Hematopoietic multipotent progenitor cell treated with erythropoietin and hydrocortisone succinate and interleukin-3 and kit ligand, for 4 days (in vitro differentiated cells): ENCODE measurements at regions not wholly inside any gene's neighbourhood (a gene's known extent, or its start where the extent isn't known, plus 50 kb on each side); places are given as distances from the start of the nearest gene placed in this dataset.

ENCODE experiments used
- DNase-seq: peaks from one replicate; pipeline ENCODE4 v3.0.0-alpha.2; 2015

DNA sequence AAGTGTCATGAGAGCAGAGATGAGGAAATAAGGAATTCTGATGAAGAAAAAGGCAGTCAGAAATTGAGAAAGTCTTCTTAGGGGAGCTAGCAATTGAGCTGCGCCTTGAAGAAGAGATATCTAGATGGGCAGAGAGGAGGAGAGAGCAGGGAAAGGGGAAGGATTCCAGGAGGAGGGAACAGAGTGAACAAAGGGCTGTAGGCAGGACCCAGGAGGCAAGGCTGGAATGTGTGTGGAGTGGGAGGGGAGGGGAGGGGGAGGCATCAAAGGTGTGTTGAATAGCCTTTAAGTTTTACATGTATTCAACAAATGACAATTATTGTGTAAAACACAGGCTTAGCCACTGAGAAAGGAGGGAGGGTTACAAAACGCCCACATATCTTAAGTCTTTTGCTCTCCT is 164.5 kb downstream of the TDRD15 start:
- no peak for DNase-seq

DNA sequence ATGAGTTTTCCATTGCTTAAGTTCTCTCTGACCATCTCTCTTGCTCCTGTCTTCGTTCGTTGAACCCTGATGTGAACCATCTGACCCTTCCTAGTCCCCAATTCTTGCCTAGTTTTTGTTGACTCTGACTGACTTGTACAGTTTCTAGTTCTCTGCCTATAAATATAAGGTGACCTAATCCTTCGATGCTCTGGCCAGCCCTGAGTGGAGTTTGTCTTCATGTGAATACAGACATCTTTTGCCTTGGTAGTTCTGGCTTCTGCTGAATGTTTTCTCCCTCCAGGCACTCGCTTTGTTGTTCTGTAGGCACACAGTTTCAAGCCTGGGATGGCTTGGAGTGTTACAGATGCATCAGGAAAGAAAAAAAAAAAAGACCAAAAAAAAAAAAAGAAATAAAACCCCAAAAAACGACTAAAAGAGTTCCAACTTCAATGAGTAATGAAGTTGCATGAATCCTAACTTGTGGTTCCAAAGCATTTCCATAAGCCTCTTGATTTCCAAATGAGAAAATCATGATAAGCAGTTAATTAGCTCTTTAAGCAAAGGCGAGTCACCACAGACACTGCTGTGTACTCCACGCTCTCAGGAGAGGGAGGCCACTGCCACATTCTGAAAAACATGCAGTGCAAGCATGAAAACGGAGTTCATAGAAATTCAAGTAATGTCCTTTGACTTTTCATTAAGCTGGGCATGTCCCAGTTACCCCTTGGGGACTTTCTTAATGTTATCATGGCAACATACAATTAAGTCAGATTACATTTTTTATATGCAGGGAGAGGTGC is 165.2 kb downstream of the TDRD15 start:
- no peak for DNase-seq

DNA sequence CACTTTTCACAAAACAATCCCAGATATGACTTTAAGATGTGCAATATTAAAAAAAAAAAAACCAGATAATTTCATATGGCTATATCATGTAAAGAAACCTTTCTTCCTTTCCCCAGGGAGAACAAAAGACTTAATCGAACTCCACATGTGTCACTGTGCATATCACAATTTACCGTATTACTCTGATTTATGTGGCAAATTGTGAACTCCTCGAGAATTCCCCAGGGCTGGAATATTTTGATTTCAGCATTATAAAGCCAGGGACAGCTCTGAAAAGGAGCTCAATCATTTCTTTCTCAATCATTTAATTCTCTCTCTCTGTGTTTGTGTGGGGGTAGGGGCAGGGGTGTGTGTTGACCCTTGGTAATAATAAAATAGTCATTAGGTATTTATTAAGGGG is 165.8 kb downstream of the TDRD15 start:
- no peak for DNase-seq

DNA sequence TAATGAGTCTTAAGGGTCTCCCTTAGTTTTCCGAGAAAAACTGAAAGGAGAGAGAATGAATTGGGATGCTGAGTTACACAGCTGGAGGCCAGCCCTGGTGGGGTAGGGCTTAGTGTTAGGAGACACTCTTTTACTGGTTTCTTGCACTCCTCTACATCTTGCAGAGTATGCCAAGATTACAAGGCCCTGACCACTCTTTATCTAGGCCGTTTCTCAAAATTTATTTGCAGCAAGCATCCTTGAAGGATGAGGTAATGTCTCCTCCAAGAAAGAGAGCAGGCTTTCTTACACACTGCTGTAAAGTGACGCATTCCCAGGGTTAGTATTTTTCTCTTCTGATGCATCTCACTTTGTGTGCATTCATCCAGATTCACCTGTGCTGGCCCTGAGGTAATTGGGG is 166.2 kb downstream of the TDRD15 start:
- no peak for DNase-seq

DNA sequence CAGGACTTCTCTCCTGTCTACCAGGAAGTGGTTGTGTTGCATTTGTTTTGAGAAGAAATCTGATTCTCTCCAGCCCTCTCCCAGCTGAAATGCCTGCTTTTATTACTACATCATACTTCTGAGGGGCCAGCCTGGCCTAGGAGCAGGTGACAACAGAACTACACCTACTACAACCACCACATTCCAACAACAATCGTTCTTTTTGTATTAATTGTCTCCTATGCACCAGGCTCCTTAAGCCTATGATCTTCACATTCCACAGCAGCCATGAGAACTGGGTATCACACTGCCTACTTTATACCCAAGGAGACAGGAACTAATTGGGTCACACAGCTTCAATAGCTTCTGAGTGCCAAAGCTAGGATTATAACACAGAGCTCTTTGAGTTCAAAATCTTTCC is 167.7 kb downstream of the TDRD15 start:
- DNase-seq: no peak

DNA sequence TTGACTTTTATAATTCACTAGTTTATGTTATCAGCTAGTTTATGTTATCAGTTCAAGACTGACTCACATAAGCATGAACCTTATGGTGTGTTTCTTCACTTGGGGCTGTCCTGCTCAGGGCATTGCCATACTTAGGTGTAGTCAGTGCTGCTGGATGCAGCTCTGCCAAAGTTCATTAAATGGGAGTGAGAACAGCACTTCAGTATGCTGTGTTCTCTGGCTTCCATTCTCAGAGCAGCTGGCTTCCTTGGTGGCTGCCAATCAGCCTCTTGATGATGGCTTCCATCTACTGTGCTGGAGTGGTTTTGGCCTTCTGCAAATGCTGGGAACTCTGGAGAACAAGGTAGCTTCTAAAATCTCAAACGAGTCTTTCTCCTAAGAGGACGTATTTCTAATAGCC is 170.7 kb downstream of the TDRD15 start:
- DNase-seq: no peak

DNA sequence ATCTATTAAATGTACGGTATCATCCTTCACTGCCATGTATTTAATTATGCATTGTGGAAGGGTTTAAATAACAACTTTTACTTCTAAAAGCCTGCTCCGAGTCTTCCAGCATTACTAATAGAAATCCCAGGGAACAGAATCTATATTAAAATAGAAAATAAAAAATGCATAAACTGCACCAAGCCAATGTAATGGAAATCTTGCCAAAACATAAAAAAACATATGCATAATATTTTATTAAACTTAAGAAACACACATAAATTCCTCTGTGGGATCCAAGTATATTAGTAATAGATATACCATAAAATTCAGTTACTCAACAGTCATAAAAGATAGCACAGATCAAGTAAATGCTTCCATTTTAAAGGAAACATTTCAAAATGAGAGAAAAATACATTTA is 175.6 kb downstream of the TDRD15 start:
- DNase-seq: no peak

DNA sequence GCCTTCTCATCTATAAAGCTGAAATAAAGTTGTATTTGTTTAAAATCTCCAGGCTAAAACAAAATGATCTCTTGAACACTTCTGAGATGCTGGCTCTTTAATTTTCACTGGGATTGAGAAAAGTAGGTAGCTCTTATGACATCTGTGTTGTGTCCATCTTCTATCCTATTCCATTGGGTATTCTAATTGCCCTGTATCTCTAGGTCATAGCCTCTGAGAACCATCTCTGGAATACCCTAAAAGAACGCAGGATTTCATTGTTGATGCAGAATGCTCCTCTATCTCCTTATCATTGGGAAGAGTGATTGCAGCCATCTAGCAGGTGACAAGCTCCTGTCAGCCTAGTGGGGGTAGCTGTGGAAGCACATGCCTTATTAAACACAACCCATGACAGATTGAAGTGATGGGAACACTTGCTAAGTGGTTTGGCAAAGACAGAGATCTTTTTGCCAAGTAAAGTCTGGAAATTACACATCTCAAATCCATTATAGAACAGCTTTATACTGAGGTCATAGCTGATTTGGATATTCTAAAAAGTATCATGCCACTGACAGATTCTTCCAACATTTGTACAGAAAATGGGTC is 178.2 kb downstream of the TDRD15 start:
- no peak for DNase-seq

DNA sequence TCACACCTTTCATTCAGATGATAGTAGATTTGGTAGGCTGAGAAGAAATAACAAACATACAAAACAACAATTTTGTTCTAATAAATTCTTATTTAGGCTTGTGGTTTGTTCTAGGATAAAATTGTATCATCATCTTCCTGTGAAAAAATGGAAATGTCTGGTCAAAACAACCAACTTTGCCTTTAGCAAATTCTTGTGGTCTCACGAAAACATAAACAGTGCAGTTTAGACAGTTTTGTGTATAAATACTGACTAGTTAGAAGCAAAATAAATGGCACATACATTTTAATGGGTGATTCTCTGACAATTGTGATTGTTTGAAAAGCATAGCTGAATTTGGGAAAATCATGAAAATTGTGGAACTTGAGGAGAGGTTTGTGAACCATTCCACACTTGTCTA is 180.1 kb downstream of the TDRD15 start:
- no peak for DNase-seq

DNA sequence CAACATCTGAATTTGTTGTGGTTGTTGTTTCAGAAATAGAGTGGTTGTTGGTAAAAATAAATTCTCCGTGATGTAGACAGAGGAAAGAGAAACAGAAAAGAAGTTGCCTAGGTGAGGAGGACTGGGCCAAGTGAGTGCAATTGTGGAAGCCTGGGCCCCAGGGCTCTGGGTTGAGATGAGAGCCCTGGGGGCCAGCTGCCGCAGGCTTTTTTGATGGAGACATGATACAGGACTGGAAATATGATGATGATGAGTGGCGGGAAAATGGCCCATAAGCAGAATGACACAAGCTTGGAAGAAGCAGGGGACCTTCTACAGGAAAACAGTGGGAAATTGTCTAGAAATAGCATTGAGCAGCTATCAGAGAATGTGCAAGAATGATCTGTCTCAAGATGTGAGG is 181.8 kb downstream of the TDRD15 start:
- DNase-seq: no peak

DNA sequence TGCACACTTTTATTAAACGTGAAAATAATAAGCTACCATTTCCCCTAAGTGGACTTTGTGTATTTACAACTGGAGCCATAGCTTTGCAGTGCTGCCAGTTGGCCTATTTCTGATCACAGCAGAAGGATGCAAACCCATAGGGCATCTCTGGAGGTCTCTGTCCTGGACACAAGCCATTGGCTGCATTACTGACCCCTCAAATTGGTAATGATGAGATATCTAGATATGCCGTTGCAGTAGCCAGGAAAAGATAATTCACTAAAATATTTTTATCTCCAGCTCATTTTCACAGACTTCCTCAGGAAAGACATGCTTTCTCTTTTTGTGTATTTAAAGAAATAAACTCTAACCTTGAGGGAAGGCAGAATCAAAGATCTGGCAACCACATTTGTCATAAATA is 182.5 kb downstream of the TDRD15 start:
- no peak for DNase-seq

DNA sequence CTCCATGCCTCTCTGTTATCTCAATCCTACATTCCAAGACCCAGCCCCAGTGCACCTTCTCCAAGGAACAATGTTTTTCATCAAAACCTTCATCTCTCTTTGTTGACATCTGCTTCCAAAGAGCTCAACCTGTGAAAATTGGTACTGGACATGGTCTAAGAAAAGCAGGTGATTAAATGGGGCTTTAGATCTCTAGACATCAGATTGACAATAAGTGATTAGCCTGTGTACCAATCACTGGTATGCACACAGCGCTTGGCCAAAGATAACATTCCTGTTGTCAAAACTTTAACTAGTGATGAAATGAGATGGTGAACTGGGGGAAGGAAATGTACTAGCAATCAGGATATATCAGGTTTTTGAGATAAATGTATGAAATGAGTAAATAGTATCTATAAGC is 183.3 kb downstream of the TDRD15 start:
- no peak for DNase-seq

DNA sequence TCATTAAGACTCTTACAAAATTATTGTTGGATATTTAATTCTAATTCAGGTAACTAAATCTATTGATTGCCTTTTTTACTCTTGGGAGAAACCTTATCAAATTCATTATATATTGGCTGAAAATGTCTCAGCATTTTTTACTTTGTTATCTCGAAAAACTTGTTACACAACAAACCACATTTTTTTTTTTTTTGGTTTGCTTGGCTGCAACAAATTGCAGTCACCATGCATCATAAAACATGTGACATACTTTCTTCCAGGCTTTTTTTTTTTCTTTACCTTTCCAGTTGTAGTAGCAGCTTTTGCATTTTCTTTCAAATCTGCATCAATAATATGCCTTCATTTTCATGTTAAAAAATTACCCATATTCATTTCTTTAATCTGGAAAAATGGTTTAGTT is 186.7 kb downstream of the TDRD15 start:
- DNase-seq: peak; percentile 37

DNA sequence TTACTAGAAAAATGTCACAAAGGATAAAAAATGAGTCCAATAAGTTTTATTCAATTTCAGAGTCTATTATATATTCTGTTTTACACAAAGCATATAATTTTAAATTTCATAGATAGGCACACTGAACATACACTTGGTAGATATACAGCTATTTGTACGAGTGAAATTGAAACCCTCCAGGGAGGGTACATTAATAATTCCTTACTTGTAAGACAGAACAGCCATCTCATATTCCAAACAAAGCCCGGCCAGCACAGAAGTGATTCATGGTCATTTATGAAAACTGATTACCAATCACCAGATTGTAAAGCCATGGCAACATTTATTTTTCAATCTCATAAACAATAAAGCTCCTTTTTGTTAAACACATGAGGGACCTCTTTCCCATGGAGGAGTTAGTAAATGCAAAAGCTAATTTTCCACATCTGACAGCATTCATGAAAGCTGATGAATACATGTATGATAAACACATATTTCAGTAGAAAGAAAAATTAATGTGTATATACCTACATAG is 190.6 kb downstream of the TDRD15 start:
- no peak for DNase-seq

DNA sequence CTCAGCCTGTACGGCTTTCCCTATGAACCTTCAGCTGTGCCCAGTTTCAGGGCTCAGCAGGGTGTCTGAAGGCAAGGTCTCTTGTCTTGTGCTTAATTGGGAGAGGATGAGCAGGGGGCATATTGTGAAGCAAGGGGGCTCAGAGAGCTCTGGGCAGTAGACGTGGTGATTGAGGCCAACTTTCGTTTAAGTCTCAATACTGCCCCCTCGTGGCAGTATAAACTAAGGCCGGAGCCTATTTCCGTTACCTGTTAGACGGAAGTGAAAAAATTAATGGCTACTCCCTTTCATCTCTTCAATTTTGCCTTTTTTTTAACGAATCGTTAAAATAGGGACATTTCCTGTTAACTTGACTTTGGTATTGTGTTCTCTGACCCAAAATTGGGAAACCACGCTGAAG is 193.4 kb downstream of the TDRD15 start:
- DNase-seq: peak; percentile 79

DNA sequence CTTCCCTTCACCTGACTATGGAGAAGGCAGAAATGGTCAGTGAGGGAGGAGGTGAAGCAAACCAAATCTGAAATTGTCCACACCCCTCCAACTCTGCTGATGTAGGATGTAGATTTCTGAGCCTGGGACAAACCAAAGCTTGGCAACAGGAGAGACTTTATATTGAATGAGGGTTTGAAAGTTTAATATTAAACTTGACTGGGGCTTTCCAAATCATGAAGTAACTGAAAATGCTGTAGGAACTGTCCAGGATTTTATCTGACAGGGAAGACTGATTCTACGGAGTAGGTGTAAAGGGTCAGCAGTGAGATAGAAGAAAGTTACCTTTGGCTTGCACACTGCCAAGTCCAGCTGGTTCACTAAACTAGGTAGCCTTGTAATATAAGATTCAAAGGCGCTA is 194.5 kb downstream of the TDRD15 start:
- DNase-seq: no peak

DNA sequence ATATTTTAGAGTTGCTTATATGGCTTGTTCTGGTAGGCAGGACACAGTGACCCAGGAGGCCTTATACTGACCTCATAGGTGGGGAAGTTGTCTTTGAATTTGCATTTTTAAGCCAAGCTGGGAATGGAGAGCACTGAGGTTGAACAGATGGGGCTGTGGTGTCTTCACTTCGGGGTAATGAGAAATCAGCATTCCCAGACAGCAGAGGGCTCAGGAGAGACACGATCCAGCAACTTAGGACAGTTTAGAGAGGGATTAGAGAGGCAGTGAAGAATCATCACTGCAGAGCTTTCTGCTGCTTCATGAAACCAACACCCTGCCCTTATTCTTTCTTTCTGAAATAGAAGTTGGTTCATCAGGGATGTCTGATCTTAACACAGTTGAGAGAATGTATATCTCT is 202.4 kb downstream of the TDRD15 start:
- no peak for DNase-seq

DNA sequence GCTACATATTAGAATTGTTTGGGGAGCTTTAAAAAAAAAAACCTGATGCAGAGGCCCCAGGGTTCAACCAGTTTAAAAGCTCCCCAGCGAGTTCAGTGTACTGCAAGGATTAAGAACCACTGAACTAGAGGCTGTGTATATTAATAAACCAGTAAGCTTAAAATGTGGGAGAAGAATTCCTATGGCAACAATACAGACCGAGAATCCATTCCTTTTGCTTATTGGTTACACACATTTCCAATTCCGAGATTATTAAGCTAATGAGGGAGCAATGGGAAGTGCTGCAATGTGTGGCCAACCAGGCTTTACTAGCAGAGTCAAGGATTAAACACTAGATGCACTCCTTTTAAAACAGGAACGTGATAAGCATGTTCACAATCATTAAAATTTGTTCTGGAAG is 204.4 kb downstream of the TDRD15 start:
- DNase-seq: no peak

DNA sequence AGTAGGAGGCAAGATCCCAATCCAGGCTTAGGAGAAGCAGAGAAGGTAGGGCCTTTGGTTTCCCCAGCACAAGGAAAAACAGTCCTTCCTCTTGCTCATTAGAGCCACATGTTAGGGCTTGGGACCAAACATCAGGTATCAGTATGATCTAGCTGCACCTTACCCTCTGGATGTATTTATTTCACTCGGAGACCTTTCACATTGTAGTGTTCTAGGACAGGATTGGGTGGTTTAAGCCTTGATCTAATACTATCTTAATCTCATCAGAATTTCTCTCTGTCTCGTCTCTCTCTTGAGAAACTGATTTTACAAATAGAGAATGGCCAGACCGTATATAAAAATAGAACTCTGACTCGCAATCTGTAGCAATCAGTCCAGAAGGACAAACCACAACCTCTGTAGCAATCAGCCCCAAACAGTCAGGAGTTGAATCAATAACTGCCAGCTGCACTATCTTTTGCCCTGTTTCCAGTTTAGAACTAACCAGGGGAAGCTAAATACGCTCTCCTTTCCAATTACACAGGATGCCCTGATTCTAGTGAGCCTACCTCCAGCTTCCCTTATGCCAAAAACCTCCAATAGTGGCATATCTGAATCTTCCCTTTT is 207.1 kb downstream of the TDRD15 start:
- peak; percentile 42 for DNase-seq

DNA sequence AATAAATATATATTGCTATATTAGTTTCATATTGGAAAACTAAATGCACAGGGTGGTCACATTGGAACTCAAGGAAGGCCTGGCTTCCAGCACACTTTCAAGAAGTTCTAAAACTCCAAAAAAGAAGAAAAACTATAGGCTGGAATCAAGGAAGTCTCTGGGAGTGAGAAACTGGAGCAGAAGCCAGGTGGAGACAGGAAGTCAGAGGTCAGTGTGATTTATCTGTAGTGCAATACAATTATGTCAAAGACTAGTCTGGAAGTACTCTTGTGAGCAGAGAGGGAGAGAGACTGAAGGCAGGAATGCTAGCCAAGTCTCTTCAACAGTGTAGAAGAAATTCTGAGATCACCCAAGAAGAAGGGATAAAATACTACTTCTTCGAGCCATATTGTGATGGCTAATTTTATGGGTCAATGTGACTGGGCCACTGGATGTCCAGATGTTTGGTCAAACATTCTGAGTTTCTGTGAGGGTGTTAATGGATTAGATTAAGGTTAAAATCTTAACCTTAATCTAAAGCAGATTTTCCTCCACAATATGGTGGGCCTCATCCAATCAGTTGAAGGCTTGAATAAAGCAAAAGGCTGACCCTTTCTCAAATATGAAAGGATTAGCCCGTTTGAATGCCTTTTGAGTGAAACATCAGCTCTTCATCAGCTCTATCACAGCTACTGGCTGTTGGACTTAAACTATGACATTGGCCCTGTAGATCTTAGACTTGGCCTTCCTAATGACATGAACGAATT is 208.0 kb downstream of the TDRD15 start:
- DNase-seq: no peak

DNA sequence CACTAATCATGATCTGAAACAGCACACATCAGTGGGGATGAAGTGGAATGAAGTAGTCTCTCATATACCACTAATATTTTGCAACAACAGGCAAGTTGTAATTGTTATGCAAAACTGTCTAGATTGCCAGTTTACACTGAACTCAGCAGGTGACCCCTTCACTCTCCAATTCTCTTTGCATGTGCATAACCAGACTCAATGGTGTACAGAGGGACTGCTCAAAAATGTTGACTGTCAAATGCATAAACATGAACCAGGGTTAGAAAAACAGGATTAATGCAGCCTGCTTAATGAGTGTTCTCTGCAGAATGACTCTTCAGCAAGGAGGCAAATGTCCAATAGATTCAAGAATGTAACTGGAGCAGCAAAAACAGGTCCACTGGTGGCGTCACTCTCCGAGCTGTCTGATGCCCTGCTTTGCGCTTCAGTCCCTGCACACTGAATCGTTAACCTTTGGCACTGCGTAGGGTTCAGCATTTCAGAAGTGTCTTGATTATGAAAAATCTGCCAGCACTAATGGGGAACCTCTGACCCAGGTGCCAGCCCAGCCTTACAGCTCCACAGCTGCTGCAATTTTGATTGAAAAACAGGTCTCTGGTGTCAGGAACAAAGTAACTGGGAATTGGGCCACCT is 209.3 kb downstream of the TDRD15 start:
- no peak for DNase-seq

DNA sequence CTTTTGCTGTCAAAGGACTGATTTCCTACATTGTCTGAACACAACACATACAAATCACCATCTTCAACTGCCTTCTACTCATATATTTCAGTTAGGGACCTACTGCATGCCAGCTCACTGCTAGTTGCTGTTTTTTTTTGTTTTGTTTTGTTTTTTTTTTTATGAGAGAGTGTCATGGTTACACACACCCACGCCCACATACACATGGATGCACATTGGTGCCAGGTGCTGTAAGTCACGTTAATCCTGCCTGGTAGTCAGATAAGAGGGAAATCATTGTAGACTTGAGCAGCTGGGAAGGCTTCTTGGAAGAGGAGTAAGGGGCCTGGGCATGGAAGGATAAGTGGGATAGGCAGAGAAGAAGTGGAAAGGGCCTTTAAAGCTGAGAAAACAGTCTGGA is 209.9 kb downstream of the TDRD15 start:
- no peak for DNase-seq

DNA sequence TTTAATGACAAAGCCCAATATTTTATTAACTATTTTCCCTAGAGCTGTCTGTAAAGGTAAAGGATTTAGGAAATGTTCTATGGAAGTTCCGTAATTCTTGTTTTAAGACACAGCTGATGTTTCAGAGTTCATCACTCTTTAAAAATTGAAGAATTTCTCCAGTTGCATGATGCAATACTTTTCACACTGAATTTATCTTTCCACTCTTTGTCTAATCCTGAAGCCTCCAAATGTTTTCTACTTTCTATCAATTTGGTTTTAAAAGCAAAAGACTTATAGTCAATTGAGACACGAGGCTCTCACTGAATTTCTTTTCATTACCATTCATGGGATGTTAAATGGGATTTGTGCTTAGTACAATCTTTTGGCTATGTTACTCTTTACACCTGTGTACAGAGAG is 223.2 kb downstream of the TDRD15 start:
- no peak for DNase-seq
